Right kidney (tissue), 1 donor: ENCODE measurements at regions not wholly inside any gene's neighbourhood (a gene's known extent, or its start where the extent isn't known, plus 50 kb on each side); places are given as distances from the start of the nearest gene placed in this dataset.
A peak's percentile ranks its signal among the peaks of the same experiment; 100 is the strongest.
"Not testable (repeated sequence)": the region's sequence is repeated elsewhere in the genome, so short reads cannot be mapped to it uniquely, and the experiment has no call there.

Experiments used
- DNase-seq: peaks from one replicate; pipeline ENCODE4 v3.0.0-alpha.2; 2016

DNA sequence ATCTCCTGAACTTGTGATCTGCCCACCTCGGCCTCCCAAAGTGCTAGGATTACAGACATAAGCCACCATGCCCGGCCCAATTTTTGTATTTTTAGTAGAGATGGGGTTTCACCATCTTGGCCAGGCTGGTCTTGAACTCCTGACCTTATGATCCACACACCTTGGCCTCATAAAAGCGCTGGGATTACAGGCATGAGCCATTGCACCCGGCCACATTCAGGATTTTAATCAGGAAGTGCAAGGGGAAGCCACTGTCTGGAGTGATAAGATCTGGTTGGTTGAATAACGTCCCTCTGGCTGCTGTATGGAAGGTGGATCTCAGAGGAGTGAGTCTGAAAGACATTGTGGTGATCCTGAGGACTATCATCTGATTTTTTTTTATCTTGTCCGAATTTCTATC is 196.3 kb upstream of the ARL4C start:
- DNase-seq = not testable (repeated sequence)

DNA sequence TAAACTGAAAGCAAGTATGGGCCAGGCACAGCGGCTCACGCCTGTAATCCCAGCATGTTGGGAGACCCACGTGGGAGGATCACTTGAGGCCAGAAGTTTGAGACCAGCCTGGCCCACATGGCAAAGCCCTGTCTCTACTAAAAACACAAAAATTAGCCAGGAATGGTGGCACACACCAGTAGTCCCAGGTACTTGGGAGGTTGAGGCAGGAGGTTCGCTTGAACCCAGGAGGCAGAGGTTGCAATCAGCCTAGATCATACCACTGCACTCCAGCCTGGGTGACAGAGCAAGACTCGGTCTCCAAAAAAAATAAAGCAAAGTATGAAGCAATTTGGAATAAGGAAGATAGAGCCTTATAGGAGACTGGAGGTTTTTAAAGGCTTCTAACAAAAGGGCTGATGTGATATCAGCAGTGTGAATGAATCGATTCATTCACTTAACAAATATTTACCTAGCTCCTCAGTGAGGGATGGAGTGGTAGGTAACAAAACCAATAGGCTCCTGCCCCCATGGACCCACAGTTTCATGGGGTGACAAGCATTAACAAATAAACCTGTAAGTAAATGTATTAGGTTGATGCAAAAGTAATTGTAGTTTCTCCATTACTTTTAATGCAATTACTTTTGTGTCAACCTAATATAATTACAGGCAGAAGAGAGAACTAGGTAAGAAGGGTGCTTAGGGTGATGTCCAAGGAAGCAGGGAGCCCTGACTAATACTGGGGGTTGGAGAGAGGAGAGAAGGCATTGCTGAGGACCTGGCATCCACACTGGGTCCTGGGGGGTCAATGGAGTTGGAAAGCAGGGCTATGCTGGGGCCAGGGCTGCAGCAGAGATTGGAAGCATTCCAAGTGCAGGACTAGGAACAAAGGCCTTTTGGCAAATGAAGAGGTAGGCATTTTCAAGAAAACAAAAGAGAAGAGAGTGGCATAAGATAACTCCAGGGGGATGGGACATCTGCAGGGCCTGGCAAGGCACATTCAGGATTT is 195.4 kb upstream of the ARL4C start:
- no peak for DNase-seq

DNA sequence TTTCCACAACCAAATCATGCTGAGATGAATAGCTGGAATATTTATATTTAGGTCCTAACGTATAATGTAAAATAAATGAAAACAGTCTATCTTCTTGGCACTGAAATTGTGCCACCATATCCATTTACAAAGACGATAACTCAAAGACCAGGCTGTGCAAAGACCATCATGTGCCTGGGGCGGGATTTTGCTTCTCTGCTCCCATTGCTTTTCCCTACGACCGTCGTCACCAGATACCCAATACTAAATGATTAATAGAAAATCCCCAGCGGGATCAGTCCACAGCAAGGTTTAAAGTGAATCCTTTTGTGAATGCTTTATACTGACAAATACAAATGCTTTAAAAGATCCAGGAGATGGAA is 194.3 kb upstream of the ARL4C start:
- no peak for DNase-seq

DNA sequence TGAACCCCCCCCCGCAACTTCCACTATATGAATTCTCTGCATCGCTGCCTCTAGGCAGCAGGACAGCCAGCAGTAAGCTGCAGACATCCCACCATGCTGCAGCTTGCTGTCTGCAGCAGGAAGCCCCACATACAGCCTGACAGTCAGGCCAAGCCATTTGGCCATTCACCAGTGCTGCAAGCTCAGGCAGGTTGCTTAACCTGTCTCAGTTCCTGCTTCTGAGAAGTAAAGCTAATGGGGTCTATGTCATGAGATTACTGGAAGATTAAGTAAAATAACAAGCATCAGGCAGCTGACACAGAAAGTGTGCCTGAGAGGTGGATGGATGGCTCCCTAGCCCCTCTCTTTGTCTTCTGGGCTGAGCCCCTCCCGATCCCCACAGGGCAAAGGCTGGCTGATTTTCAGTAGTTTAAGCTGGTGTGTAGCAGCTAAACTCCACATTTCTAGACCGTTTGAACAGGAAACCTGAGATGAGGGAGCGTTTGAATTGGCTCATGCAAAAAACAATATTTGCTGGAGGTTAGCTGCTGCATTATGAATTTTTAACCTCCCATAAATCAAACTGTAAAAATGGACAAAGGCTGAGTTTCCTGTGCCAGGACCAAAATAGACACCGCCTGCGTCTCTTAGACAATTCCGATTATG is 193.8 kb upstream of the ARL4C start:
- peak; percentile 53 for DNase-seq

DNA sequence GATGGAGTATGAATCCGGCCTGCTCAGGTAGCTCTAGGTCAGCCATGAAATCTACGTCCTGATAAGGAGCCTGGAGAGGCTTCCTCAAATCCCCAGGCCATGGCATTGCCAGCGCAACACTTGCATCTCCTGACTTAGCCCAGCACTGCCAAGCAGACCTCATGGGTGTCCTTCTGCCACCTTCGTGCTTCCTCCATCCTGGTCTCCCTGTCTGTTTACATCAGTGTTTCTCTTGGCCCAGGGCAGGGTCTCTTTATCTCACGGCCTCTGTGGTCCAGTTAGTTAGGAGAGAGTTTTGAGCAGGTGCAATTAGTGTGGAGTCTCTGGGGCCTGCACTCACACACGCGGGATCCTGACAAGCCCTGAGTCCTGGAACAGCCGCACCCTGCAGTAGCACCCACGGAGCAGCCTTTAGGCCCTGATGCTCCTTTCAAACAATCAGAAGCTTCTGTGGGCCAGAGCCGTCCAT is 193.1 kb upstream of the ARL4C start:
- no peak for DNase-seq

DNA sequence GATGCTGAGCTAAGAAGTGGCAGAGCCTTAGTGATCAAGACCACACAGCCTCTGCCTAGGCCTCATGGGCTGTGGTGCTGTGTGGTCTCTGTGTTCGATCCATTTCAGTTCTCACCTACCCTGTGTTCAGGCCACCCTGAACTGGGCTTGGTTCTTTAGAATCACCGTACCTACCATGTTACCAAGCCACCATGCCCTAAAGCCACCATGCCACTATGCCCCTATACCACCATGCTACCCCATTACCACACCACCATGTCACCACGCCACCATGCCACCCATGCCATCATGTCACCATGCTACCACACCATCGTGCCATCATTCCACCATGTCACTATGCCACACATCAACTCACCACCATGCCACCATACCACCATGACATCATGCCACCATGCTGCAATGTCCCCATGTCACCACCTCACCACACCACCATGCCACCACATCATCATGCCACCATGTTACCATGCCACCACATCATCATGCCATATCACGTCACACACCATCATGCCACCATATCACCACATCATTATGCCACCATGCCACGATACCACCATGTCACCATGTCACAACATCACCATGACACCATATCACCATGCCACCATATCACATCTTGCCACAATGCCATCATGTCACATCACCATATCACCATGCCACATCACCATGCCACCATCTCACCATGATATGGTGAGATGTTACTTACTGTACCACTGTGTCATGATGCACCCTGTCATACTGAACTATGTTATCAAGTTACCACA is 191.0 kb upstream of the ARL4C start:
- no peak for DNase-seq

DNA sequence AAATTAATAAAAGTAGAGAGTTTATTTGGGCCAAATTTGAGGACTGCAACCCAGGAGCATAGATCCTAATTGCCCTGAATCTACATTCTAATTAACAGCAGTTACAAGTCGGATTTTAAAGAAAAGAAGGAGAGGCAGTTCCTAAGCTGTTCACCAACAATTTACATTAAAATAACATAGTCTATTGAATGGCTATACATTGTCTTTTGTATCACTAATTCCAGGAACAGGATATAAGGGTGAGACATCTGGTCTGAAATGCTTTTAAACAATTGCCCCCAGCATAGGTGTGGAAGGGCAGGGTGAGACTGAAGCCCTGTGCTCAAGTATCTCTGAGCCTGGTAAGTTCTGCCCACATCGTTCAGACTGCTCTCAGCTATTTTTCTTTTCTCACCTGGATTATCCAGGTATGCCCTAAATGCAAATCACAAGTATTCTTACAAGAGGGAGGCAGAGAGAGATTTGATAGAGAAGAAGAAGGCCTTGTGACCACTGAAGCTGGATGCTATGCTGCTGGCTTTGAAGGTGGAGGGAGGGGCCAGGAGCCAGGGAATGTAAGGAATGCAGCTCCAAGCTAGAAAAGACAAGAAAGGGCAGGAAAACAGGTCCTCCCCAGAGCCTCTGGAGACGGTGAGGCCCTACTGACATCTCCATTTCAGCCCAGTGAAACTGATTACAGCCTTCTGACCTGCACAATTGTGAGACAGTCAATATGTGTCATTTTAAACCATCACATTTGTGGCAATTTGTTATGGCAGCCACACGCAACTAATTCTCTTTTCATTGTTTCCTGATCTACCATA is 189.4 kb upstream of the ARL4C start:
- DNase-seq = peak; percentile 30

DNA sequence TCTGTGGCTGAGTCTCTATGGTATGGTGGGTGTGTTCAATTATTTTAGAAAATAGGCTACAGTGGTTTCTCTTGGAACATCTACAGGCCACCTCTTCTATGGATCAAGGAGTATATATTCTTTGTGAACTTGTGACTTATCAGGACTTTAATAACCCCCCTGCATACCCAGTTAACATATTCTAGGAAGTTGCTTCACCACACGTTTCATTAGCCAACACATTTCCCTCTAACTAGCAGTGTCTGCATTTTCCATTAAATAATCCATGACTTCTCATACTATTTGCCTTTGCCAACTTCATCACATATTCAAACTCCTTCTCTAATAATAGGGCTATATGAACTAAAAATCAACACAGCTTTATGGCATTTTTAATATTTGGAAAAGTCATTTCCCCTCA is 187.6 kb upstream of the ARL4C start:
- DNase-seq = no peak

DNA sequence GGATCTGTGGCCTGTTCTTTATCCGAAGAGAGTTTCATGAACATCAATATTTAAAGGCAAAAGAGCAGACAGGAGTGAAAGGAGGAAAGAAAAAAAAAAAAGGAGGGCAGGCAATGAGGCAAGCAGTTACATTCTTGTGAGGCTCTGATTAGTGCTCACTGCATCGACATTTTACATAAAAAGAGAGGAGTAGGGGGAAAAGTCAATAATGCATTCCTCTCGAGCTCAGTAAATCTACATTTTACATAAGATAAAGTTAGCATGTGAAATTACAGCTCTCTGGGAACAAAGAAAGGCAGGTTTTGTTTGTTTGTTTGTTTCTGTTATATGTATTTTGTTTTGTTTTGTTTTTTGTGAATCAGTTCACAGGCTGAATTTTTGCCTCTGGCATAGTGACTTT is 187.1 kb upstream of the ARL4C start:
- no peak for DNase-seq

DNA sequence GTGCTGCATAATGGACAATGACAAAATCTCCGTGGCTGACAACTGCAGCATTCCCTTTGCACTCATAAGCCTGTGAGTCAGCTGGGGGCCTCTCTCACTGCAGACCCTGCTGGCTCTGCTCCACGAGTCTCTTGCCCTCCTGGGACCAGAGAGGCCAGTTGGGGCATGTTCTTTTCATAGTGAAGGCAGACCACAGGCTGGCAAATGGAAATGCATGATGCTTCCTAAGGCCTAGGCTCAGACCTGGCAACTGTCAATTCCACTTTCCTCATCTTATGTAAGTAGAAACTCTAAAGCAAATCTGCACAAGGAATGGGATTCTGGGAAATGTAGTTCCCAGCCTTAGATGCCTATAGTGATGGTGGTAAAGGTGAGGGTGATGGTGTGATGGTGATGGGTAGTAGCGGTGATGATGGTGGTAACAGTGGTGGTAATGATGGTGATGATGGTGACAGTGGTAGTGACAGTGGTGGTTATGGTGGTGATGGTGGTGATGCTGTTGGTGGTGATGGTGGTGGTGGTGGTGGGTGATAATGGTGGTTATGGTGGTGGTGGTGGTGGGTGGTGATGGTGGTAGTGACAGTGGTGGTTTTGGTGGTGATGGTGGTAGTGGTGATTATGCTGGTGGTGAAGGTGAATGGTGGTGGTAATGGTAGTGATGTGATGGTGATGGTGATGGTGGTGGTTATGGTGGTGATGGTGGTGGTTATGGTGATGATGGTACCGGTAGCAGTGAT is 185.8 kb upstream of the ARL4C start:
- no peak for DNase-seq

DNA sequence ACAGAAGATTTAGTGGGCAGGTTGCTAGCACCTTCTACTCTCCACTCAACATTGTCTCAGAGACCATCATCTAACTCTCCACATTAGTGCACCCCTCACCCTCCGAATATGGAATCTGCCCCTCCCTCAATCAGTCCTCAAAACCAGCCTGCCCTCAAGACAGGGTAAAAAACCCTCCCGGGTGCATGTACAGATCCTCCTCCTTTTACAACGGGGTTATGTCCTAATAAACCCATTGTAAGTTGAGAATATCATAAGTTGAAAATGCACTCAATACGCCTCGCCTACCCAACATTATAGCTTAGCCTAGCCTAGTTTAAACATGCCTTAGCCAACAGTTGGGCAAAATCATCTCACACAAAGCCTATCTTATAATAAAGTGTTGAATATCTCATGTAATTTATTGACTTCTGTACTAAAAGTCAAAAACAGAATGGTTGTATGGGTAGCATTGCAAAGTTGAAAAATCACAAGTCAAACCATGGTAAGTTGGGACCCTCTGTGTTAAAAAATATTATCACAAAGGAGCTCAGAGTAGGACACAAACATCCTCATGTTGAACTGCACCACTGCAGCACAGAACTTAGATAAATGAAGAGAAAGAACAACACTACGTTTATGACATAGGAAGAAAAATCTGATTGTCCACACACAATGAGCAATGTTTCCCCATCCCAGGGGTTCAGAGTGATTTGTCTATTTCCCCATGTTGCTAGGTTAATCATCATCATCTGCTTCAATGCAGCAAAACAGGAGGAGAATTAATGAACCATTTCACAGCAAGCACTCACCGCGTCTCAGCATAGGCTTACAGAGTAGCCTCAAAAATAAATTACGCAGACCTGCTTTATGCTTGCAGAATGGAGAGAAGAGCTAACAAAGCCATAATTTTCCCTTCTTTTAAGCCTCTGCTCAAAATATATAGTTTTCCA is 184.1 kb upstream of the ARL4C start:
- no peak for DNase-seq

DNA sequence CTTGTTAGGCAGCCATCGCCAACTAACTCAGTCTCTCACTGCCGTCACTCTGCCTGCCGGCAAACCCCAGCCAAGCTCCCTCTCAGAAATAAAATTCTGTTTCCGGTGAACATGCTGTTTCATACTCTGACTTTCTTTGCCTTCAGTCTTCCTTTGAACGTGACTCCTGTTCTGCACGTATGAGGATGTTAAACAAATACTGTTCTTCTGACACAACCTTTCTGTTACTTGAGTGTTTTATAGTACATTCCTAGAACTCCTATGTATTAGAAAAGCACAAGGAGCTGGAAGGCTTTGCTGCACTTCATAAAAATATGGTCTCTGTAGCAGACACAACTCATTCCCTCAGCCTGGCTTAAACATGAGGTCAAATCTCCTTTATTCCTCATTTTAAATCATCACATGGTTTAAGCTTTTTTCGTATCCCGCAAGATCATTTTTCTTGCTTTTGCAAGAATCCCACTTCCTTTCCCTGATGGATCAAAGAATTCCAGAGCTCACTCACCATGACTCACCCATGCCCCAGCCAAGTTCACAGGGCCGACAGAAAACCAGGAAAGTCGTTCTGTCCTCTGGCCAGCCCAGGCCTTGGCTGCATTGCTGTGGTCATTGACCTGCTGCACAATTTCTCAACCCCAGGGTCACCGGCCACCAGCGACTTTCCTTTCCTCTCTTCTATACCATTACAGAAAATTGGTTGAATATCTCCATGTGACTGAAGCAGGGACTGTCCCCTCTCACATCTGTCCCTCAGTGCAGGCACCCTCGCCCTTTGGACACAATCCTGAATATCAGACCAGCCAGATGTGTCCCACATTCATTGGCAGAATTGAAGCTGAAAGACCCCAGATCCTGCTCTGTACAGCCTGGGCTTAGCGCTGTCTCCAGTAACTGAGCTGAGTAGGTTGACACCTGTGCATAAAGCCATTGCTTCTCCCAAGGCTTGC is 183.1 kb upstream of the ARL4C start:
- no peak for DNase-seq

DNA sequence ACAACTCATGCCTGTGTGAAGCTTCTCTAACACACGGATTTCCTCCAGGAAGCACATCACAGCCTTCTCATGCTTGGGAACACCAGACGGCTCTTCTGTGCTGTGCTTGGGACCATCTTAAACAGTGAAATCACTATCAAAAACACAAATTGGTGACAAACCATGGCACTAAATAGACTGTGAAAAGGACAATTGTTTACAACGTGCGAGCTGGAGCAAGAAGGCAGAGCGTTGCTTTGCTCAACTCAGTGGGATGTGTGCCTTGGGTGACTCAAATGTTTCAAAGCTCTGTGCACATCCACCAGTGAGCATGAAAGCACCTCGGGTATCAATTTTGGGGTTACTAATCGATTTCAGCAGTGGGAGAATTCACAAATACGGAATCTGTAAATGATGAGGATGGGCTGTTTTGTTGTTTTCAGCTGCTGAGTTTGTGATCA is 182.4 kb upstream of the ARL4C start:
- DNase-seq = no peak

DNA sequence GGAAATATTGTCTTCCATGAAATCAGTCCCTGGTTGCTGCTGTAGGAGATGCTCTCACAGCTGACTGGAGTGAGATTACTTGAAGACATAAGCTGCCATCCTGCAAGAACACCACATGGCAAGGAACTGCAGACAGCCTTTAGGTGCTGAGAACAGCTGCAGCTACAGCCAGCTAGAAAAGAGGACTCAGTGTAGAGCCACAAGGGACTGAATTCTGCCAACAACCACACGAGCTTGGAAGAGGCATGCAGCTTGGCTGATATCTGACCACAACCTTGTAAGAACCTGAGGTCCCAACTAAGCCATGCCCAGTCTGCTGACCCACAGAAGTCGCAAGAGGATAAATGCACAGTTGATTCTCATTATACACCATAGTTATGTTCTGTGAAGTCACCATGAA is 181.8 kb upstream of the ARL4C start:
- DNase-seq = no peak

DNA sequence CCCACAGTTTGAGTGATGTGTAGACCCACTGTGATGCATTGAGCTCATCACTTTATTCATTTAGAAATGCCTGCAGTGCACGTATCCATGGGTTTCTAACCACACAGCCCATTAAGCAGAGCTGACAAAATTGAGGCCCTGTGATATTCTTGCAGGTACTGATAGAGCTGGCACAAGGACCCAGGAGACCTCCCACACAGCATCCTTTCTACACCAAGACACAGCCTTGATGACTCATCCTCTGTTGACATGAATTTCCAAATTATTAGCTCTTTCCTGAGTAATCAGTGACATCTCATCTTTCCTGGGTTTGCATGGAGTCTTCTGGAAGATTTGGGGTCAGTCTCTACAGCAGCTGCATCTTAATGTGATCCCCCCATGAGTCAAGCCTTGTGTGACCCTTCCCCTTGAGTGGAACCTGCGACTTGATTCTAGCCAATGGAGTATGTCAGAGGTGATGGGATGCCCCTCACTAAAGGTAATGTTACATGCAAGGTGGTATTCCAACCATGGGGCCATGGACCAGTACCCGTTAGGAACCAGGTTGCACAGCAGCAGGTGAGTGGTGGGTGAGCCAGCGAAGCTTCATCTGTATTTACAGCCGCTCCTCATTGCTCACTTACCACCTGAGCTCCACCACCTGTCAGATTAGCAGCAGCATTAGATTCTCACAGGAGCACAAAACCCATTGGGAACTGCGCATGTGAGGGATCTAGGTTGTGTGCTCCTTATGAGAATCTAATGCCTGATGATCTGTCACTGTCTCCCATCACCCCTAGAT is 181.1 kb upstream of the ARL4C start:
- DNase-seq = no peak

DNA sequence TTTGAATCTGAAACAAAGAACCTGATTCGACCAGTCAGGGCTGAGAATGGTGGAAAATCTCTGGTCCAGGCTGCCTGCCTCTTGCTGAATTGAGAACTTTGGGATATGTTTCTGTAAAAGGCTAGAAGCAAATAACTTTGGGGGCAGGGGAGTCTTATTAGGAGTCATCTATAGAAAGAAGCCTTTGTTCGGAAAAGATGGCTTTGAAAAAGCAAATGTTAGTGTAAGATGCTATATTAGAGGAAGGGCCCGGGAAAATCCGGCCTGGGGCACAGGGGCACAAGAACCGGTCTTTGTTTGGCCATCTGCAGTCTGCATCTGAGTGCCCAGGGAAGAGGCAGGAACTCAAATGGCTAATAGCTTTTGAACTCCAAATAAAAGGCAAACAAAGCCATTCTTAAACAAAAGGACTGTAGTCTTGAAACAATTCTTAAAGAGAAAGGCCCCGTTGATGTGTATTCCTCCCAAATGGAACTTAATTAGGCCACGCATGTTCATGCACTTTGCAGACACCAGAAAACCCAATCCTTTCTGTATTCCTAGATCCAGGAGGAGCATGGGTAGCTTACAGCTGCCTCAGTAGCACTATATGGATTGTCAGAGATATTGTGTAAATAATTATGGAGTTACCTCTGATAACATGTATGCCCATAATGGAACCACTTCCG is 180.0 kb upstream of the ARL4C start:
- no peak for DNase-seq

DNA sequence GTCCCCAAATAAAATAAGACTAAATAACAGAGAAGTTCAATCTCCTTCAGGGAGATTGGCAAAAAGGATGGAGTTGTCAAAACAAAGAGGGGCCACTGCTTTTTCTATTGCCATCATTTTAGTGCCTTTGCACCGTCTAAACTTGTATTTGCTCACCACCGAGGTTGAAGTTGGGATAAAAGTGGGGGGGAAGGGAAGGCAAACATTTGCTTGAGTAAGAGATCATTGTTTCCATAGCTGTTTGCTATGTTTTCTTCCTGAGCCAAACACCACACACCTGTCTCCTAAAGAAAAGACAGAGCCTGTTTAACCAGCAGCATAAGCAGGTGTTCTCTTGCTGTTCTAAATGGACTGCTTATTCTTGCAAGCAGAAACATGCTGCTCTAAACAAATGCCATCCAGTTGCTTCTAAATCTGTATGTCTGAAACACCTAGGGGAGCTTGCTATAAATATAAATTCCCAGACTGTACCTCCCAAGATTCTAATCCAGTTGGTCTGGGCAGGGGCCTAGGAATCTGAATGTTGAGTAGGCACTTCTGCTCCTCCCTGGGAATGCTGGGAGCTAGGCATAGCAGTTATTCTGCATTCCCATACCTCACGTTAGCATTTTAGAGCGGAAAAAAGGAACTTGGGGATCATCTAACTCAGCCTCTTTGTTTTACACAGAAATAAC is 179.4 kb upstream of the ARL4C start:
- no peak for DNase-seq
